Esophagus squamous epithelium (tissue), 4 donors: ENCODE measurements at regions not wholly inside any gene's neighbourhood (a gene's known extent, or its start where the extent isn't known, plus 50 kb on each side); places are given as distances from the start of the nearest gene placed in this dataset.

Source experiments
- POLR2A ChIP-seq, 4 donors: fragments of 450-650 bp; IDR thresholded peaks; one replicate each; pipeline ENCODE4 v1.6.1; 2017; ENCODE audit warnings: antibody characterized with exemption in 4 of 4, mild to moderate bottlenecking in 4 of 4, moderate library complexity in 3 of 4
- TF ChIP-seq, protein P1 (sequence below), 6 experiments: fragments of 450-650 bp in 4 of 6; fragments of 200-600 bp in 2 of 6; sonication (generic) in 2 of 6; IDR thresholded peaks; one replicate each; pipeline ENCODE4 v1.5.1; 2016 to 2019; ENCODE audit warnings: antibody characterized with exemption in 6 of 6, mild to moderate bottlenecking in 4 of 6, moderate library complexity in 4 of 6

DNA sequence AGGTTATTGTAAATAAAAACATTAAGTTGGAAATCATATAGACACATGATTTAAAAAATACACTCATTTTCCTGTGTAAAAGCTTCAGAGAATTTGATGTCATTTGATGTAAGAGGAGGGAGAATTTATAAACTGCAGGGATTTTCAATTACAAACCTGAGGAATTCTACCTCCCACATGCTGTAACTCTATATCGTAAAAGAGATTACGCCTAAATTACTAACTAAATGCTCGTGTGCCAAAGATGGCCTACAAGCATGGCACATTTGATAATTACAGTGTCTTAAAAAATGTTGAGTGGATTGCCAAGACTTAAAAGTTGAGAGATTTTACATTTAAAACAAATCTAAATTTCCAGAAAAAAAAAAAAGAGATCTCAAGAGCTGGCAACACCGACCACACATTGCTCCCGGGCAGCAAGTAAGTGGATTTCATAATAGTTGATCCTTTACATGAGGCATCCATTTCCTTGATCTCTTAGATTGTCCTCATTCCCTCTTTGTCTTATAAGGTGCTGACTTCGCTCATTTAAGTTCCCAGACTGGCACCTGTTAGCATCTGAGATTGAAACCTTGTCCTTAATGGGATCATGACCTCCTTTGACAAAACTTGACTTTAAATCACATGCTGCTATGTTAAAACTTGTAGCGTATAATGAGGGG is 840.3 kb upstream of the ZEB2 start:
- TF ChIP-seq, protein P1, sequence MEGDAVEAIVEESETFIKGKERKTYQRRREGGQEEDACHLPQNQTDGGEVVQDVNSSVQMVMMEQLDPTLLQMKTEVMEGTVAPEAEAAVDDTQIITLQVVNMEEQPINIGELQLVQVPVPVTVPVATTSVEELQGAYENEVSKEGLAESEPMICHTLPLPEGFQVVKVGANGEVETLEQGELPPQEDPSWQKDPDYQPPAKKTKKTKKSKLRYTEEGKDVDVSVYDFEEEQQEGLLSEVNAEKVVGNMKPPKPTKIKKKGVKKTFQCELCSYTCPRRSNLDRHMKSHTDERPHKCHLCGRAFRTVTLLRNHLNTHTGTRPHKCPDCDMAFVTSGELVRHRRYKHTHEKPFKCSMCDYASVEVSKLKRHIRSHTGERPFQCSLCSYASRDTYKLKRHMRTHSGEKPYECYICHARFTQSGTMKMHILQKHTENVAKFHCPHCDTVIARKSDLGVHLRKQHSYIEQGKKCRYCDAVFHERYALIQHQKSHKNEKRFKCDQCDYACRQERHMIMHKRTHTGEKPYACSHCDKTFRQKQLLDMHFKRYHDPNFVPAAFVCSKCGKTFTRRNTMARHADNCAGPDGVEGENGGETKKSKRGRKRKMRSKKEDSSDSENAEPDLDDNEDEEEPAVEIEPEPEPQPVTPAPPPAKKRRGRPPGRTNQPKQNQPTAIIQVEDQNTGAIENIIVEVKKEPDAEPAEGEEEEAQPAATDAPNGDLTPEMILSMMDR (IDR thresholded peaks at IDR 0.05), result no peak
- TF ChIP-seq POLR2A (IDR thresholded peaks at IDR 0.05), result no peak
